GM19025 (cell line): ENCODE measurements at regions not wholly inside any gene's neighbourhood (a gene's known extent, or its start where the extent isn't known, plus 50 kb on each side); places are given as distances from the start of the nearest gene placed in this dataset.

Experiments used
- ATAC-seq: cut with Tn5 transposase; IDR thresholded peaks from one replicate; pipeline ENCODE4 v1.9.1; 2021; ENCODE audit warnings: mild to moderate bottlenecking, low read depth, moderate library complexity; ENCODE audit not compliant: unreplicated experiment

DNA sequence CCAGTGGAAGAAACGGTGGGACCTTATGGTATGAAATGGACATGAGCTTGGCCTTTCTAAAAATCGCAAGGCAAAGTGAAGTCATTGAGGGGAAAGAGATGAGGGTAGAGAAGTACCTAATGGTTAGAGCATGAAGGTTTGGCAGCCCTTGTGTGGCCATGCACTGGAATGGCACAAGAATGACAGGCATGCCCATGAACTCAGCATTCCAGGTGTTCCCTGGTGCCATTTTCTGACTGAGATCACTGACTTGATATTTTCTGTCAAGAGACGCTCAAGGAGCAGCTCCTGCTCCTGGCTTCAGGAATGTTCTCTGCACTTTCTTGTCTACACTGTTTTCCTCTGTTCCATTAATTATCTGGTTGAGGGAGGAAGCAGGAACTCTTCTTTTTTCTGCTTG, 225.0 kb upstream of the SLC10A2 start:
- ATAC-seq: no peak

- ATAC-seq: no peak
Measured at GRCh38 chr13:103289681-103290080, 223.5 kb upstream of the SLC10A2 start.

DNA sequence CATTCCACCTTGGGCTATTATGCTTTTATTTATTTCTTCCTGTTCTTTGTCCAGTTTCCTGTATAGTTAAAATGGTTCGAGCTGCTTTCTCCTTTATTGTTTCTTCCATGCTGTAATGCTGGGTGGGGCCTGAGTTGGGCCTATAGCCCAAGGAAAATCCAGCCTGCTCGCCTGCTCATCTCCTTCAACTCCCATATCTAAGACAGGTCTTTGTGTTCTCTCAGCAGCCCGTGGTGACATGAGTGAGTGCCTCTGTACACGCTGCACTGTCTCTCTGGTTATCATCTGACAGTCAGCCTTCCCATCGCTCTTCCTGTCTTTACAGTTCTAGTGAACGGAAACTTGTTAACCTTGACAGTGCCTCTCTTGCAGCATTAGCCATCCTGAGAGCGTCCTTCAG, 221.9 kb upstream of the SLC10A2 start:
- ATAC-seq: no peak

- no peak for ATAC-seq
Measured at GRCh38 chr13:103287659-103288058, 221.4 kb upstream of the SLC10A2 start.

DNA sequence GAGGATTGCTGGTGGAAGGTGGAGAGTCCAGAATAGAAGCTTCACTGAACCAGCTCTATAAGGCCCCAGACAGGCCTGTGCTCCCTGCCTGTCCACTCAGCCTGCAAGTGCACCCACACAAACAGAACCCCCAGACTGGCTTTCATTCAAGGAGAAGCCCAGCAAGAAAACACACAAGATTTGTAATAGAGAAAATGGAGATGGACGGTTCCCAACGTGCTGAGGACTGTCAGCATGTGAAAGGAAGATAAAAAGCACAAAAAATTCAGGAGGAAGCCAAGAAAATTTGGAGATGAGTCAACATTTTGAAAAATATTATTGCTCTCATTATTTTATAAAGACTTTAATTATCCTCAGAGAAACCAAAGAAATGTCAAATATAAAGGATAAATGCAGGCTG, 218.2 kb upstream of the SLC10A2 start:
- no peak for ATAC-seq

GRCh38 chr13:103283451-103283820, 217.2 kb upstream of the SLC10A2 start:
- no peak for ATAC-seq

GRCh38 chr13:103282571-103283450, 216.6 kb upstream of the SLC10A2 start:
- ATAC-seq: no peak

DNA sequence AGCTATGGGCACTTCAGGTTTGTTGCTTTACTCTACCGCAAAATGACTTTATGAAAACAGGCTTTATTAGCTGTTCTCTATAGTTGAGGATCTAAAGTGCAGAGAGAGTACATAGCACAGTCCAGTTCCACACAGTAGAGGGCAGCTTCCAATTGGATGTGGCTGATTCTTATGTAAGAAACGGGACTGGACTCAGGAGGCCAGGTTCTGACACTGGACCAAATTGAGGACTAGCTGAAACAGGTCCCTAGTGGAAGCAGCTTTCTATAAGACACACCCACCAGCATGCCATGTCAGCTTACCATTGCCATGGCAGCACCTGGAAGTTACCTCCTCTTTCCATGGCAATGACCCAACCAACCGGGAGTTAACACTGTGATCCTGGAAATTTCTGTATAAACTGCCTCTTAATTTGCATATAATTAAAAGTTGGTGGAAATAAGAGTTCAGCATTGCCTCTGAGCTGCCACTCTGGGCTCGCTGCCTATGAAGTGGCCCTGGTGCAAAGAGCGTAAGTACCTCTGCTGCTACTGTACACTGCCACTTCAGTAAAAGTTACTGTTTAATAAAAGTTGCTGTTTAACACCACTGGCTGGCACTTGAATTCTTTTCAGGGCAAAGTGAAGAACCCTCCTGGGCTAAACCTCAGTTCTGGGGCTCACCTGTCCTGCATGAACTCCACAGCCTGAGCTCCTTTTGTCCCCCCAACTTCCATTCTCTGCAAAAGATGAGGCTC, 211.9 kb upstream of the SLC10A2 start:
- no peak for ATAC-seq

- ATAC-seq: peak; percentile 92
Measured at GRCh38 chr13:103276775-103277498, 210.7 kb upstream of the SLC10A2 start.

DNA sequence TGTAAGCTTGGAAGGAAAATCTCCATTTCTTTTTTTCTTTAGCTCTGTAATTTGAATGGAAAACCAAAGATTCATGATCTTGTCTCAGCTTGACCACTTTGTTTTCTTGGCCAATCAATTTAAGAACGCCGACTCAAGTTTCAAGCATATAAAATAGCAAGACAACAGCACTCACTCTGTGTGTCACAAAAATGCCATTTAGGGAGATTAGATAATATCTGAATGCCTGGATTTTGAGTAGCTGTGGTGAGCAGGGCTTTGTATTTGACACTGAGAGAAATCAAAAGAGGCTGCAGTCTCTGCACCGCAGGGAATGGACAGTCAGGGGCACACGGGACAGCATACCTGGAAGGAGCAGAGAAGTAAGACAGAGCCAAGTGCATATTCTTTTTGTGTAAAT, 209.5 kb upstream of the SLC10A2 start:
- no peak for ATAC-seq

- no peak for ATAC-seq
Measured at GRCh38 chr13:103275081-103275480, 208.9 kb upstream of the SLC10A2 start.

DNA sequence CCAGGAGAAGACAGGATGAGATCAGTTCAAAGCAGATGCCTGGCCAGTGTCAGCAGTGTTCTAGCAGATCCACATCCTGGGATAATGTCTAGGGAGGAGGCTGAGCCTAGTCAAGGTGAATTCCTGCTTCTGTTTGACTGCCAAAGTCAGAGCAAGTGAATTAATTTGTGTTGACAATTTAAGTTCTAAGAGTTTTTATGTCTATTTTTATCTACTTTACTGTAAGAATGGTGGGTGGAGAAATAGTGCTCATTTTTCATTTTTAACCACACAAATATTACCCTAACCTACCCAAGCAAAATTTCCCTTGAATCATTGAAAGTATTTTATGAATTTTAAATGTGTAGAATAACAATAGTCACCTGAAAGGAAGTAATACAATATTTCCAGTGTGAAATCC, 207.6 kb upstream of the SLC10A2 start:
- ATAC-seq: no peak

GRCh38 chr13:103272770-103273169, 206.6 kb upstream of the SLC10A2 start:
- no peak for ATAC-seq

- no peak for ATAC-seq
Measured at GRCh38 chr13:103263448-103263847, 197.2 kb upstream of the SLC10A2 start.

GRCh38 chr13:103255587-103256301, 189.5 kb upstream of the SLC10A2 start:
- ATAC-seq: no peak

DNA sequence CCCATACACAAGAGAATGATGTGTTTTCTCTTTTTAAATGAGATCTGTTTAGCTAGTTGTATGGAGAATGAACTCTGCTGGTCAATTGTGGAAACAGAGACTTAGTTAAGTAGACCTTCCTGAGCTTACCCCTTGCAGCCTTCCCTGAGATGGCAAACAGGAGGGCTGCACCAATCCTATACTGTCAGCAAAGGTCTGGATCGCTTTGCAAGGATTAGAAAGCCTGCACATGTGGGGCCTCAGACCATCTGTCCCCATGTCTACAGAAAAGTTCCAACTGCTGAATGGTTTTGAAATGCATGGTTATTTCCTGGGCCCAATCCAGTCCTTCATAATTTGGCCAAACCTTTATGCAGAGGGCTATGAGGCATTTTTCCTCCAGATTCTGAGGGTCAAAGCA, 183.9 kb upstream of the SLC10A2 start:
- no peak for ATAC-seq

- ATAC-seq: no peak
Measured at GRCh38 chr13:103246581-103247200, 180.5 kb upstream of the SLC10A2 start.

GRCh38 chr13:103243495-103243894, 177.3 kb upstream of the SLC10A2 start:
- ATAC-seq: no peak

- ATAC-seq: no peak
Measured at GRCh38 chr13:103238441-103238840, 172.2 kb upstream of the SLC10A2 start.

GRCh38 chr13:103236213-103236612, 170.0 kb upstream of the SLC10A2 start:
- ATAC-seq: no peak
